Naive B cell (primary cell): ENCODE measurements at regions not wholly inside any gene's neighbourhood (a gene's known extent, or its start where the extent isn't known, plus 50 kb on each side); places are given as distances from the start of the nearest gene placed in this dataset.

Experiments used
- ATAC-seq, 2 donors: fragments of 150-1000 bp; cut with Tn5 transposase; 2 replicates each; pipeline ENCODE4 v1.10.0; 2021; ENCODE audit warnings: low read depth in 2 of 2, mild to moderate bottlenecking in 2 of 2, moderate library complexity in 2 of 2
- DNase-seq: peaks from one replicate; pipeline ENCODE4 v3.0.0; 2022
- H3K27ac Mint-ChIP-seq, 6 donors: one replicate each; pipeline ENCODE4 v1.8.0; 2020 to 2022; ENCODE audit warnings: mild to moderate bottlenecking in 6 of 6, mixed read lengths in 6 of 6, moderate library complexity in 5 of 6, inconsistent platforms in 2 of 6
- H3K27me3 Mint-ChIP-seq, 3 donors: one replicate each; pipeline ENCODE4 v1.8.0; 2021 to 2022; ENCODE audit warnings: mixed read lengths in 3 of 3, mild to moderate bottlenecking in 1 of 3
- H3K36me3 Mint-ChIP-seq, 2 donors: one replicate each; pipeline ENCODE4 v1.8.0; 2020 to 2022; ENCODE audit warnings: mixed read lengths in 2 of 2, inconsistent platforms in 1 of 2, mild to moderate bottlenecking in 1 of 2
- H3K4me1 Mint-ChIP-seq, 3 donors: one replicate each; pipeline ENCODE4 v1.8.0; 2020 to 2022; ENCODE audit warnings: mixed read lengths in 3 of 3, inconsistent platforms in 1 of 3, mild to moderate bottlenecking in 1 of 3, moderate library complexity in 1 of 3
- H3K4me3 Mint-ChIP-seq, 8 donors: one replicate each; pipeline ENCODE4 v1.8.0; 2020 to 2022; ENCODE audit warnings: mild to moderate bottlenecking in 8 of 8, mixed read lengths in 8 of 8, moderate library complexity in 8 of 8, inconsistent platforms in 2 of 8
- H3K9me3 Mint-ChIP-seq, 7 donors: one replicate each; pipeline ENCODE4 v1.8.0; 2020 to 2022; ENCODE audit warnings: mixed read lengths in 7 of 7, mild to moderate bottlenecking in 5 of 7, inconsistent platforms in 2 of 7, moderate library complexity in 1 of 7

GRCh38 chr10:31103112-31103511, 71.4 kb upstream of the ZNF438 start:
- peaks cover 0 to 7% (median 0%) of the 10 kb centered on the region in 3 donors for H3K27me3 Mint-ChIP-seq
- DNase-seq (no peak), ATAC-seq (no peak)
- no peak overlapping the region for H3K27ac Mint-ChIP-seq
- peak overlapping the region in 1 of 8 donors; percentile 33 for H3K4me3 Mint-ChIP-seq
- H3K9me3 Mint-ChIP-seq = peaks cover 0 to 1% (median 0%) of the 10 kb centered on the region in 7 donors
- H3K36me3 Mint-ChIP-seq = no peaks in the 10 kb centered on the region
- H3K4me1 Mint-ChIP-seq = no peaks in the 10 kb centered on the region

- no peak overlapping the region for H3K4me3 Mint-ChIP-seq
- H3K9me3 Mint-ChIP-seq = peaks cover 0 to 18% (median 8%) of the 10 kb centered on the region in 7 donors
- H3K36me3 Mint-ChIP-seq = peaks cover 0 to 4% of the 10 kb centered on the region in 2 donors
- ATAC-seq = no peak
- DNase-seq = no peak
- H3K4me1 Mint-ChIP-seq = no peaks in the 10 kb centered on the region
- no peak overlapping the region for H3K27ac Mint-ChIP-seq
- peaks cover 0 to 4% (median 0%) of the 10 kb centered on the region in 3 donors for H3K27me3 Mint-ChIP-seq
Observed at GRCh38 chr10:31112961-31113360, 81.3 kb upstream of the ZNF438 start.

- Mint-ChIP-seq H3K27ac (no peak overlapping the region), H3K36me3 (peaks cover 0 to 4% of the 10 kb centered on the region in 2 donors), H3K9me3 (peaks cover 0 to 10% (median 4%) of the 10 kb centered on the region in 7 donors), H3K4me1 (no peaks in the 10 kb centered on the region), H3K4me3 (no peak overlapping the region), H3K27me3 (peaks cover 0 to 4% (median 0%) of the 10 kb centered on the region in 3 donors)
- no peak for ATAC-seq
- no peak for DNase-seq
Observed at GRCh38 chr10:31116226-31116625, 84.6 kb upstream of the ZNF438 start.

GRCh38 chr10:31118556-31118955, 86.9 kb upstream of the ZNF438 start:
- ATAC-seq = no peak
- Mint-ChIP-seq H3K9me3 (peaks cover 0 to 10% (median 0%) of the 10 kb centered on the region in 7 donors), H3K4me3 (no peak overlapping the region), H3K36me3 (peaks cover 0 to 4% of the 10 kb centered on the region in 2 donors), H3K4me1 (no peaks in the 10 kb centered on the region), H3K27me3 (no peaks in the 10 kb centered on the region), H3K27ac (no peak overlapping the region)
- no peak for DNase-seq

GRCh38 chr10:31120392-31120791, 88.7 kb upstream of the ZNF438 start:
- H3K9me3 Mint-ChIP-seq = peaks cover 0 to 3% (median 0%) of the 10 kb centered on the region in 7 donors
- no peak for DNase-seq
- H3K27me3 Mint-ChIP-seq = no peaks in the 10 kb centered on the region
- peaks cover 0 to under 1% of the 10 kb centered on the region in 2 donors for H3K36me3 Mint-ChIP-seq
- no peaks in the 10 kb centered on the region for H3K4me1 Mint-ChIP-seq
- no peak overlapping the region for H3K27ac Mint-ChIP-seq
- no peak for ATAC-seq
- no peak overlapping the region for H3K4me3 Mint-ChIP-seq

GRCh38 chr10:31120961-31121685, 89.5 kb upstream of the ZNF438 start:
- DNase-seq = no peak
- Mint-ChIP-seq H3K36me3 (no peaks in the 10 kb centered on the region), H3K27me3 (no peaks in the 10 kb centered on the region), H3K4me3 (no peak overlapping the region), H3K4me1 (no peaks in the 10 kb centered on the region), H3K27ac (peak overlapping the region in 1 of 6 donors; percentile 24), H3K9me3 (no peaks in the 10 kb centered on the region)
- ATAC-seq = no peak

- no peaks in the 10 kb centered on the region for H3K27me3 Mint-ChIP-seq
Observed at GRCh38 chr10:31121757-31122577, 90.3 kb upstream of the ZNF438 start.

GRCh38 chr10:31123946-31124345, 92.3 kb upstream of the ZNF438 start:
- no peak for ATAC-seq
- no peak overlapping the region for H3K27ac Mint-ChIP-seq
- H3K36me3 Mint-ChIP-seq = no peaks in the 10 kb centered on the region
- H3K9me3 Mint-ChIP-seq = no peaks in the 10 kb centered on the region
- no peak for DNase-seq
- no peaks in the 10 kb centered on the region for H3K4me1 Mint-ChIP-seq
- H3K4me3 Mint-ChIP-seq = no peak overlapping the region
- no peaks in the 10 kb centered on the region for H3K27me3 Mint-ChIP-seq

More at GRCh38 chr10:31121757-31122577, 90.3 kb upstream of the ZNF438 start:
- Mint-ChIP-seq H3K9me3 (no peaks in the 10 kb centered on the region), H3K36me3 (no peaks in the 10 kb centered on the region), H3K27ac (peak overlapping the region in 1 of 6 donors; percentile 24), H3K4me3 (no peak overlapping the region), H3K4me1 (no peaks in the 10 kb centered on the region)
- DNase-seq (no peak), ATAC-seq (no peak)

GRCh38 chr10:31124852-31125251, 93.2 kb upstream of the ZNF438 start:
- ATAC-seq (no peak), DNase-seq (no peak)
- Mint-ChIP-seq H3K4me3 (no peak overlapping the region), H3K36me3 (no peaks in the 10 kb centered on the region), H3K9me3 (no peaks in the 10 kb centered on the region), H3K4me1 (no peaks in the 10 kb centered on the region), H3K27ac (no peak overlapping the region), H3K27me3 (no peaks in the 10 kb centered on the region)

GRCh38 chr10:31125789-31126188, 94.1 kb upstream of the ZNF438 start:
- no peaks in the 10 kb centered on the region for H3K9me3 Mint-ChIP-seq
- H3K27ac Mint-ChIP-seq = no peak overlapping the region
- no peaks in the 10 kb centered on the region for H3K4me1 Mint-ChIP-seq
- ATAC-seq (no peak), DNase-seq (no peak)
- no peaks in the 10 kb centered on the region for H3K36me3 Mint-ChIP-seq
- H3K4me3 Mint-ChIP-seq = no peak overlapping the region
- no peaks in the 10 kb centered on the region for H3K27me3 Mint-ChIP-seq

GRCh38 chr10:31126593-31126992, 94.9 kb upstream of the ZNF438 start:
- no peaks in the 10 kb centered on the region for H3K4me1 Mint-ChIP-seq
- H3K4me3 Mint-ChIP-seq = no peak overlapping the region
- H3K9me3 Mint-ChIP-seq = no peaks in the 10 kb centered on the region
- no peaks in the 10 kb centered on the region for H3K27me3 Mint-ChIP-seq
- ATAC-seq (no peak), DNase-seq (no peak)
- H3K27ac Mint-ChIP-seq = peak overlapping the region in 1 of 6 donors; percentile 26
- H3K36me3 Mint-ChIP-seq = no peaks in the 10 kb centered on the region

- no peaks in the 10 kb centered on the region for H3K27me3 Mint-ChIP-seq
- no peaks in the 10 kb centered on the region for H3K9me3 Mint-ChIP-seq
- peak overlapping the region in 2 of 6 donors; percentile 7 to 49 for H3K27ac Mint-ChIP-seq
- no peak for DNase-seq
- peaks cover 0 to 5% (median 4%) of the 10 kb centered on the region in 3 donors for H3K4me1 Mint-ChIP-seq
- ATAC-seq = no peak
- H3K4me3 Mint-ChIP-seq = no peak overlapping the region
- H3K36me3 Mint-ChIP-seq = no peaks in the 10 kb centered on the region
Observed at GRCh38 chr10:31128536-31128935, 96.9 kb upstream of the ZNF438 start.

- H3K4me3 Mint-ChIP-seq = no peak overlapping the region
- H3K27me3 Mint-ChIP-seq = no peaks in the 10 kb centered on the region
- peaks cover 0 to 5% (median 4%) of the 10 kb centered on the region in 3 donors for H3K4me1 Mint-ChIP-seq
- no peak overlapping the region for H3K27ac Mint-ChIP-seq
- DNase-seq = no peak
- no peaks in the 10 kb centered on the region for H3K9me3 Mint-ChIP-seq
- no peaks in the 10 kb centered on the region for H3K36me3 Mint-ChIP-seq
- no peak for ATAC-seq
Observed at GRCh38 chr10:31129271-31129670, 97.6 kb upstream of the ZNF438 start.

- H3K27me3 Mint-ChIP-seq = no peaks in the 10 kb centered on the region
- ATAC-seq (no peak), DNase-seq (no peak)
- H3K9me3 Mint-ChIP-seq = no peaks in the 10 kb centered on the region
- peaks cover 0 to 12% (median 8%) of the 10 kb centered on the region in 3 donors for H3K4me1 Mint-ChIP-seq
- H3K27ac Mint-ChIP-seq = no peak overlapping the region
- peak overlapping the region in 1 of 8 donors; percentile 0 for H3K4me3 Mint-ChIP-seq
- no peaks in the 10 kb centered on the region for H3K36me3 Mint-ChIP-seq
Observed at GRCh38 chr10:31129880-31130405, 98.3 kb upstream of the ZNF438 start.
